NCI-H510A treated with DMSO at 0.1 percent for 48 hours (cell line): ENCODE measurements at regions not wholly inside any gene's neighbourhood (a gene's known extent, or its start where the extent isn't known, plus 50 kb on each side); places are given as distances from the start of the nearest gene placed in this dataset.

Experiments used
- DNase-seq: peaks from one replicate; lab custom pipeline; 2025; lab: John Stamatoyannopoulos, UW

DNA sequence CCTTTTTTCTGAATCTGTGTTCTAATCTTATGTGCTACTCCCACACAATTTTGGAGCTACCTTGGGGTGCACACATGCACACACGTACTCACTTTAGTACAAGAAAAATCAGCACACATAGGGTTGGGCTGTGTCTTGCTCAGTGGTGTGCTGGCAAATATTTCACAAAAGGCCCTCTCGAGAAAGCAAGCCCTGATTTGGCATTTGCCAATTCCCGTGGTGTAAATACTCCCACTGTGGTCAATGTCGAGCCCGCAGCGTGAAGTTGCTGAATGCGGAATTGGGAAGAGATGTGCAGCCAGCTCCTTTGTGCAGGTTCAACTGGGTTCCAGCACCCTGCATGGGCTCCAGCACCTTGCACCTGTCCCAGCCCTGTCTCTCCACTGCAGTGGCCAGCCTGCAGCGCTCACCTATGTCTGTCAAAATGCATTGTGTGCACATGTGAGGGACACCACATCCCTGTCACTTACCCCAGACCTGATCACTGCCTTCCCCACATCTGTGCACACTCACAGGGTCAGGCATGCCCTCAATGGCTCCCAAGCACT lies 78.4 kb upstream of the WNT4 start:
- DNase-seq: no peak

DNA sequence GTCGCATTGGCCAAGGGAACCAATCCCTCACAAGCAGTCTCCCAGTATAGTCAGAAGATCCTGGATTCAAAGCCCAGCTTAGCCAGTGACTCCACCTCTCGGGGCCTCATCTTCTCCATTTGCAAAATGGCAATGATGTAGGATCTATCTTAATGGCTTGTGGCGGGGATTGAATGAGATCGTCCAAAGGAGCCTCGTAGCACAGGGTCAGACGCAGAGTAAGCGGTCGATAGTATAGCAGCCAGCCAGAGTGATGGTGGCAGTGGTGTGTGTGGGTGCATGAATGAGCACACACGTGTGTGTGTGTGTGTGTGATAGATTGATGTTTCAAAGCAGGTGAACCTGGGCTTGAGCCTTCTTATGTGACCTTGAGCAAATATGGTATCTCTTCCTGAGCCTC lies 79.8 kb upstream of the WNT4 start:
- no peak for DNase-seq

DNA sequence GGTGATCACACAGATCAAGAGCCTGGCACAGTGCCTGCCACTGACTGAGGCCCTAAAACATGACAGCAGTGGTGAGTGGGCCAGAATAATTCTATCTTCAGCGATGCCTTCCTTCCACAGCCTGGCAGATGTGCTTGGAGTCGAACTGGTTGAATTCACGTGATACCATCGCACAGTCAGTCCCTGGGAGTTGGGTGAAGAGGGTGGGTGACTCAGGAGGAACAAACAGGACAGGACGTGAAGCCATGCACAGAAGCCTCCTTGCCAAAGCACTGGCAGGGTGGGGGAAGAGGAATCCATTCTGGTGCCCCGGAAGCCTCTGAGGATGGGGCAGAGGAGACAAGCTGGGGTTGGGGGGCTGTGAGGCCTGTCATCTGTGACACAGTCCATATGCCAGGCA lies 80.3 kb upstream of the WNT4 start:
- no peak for DNase-seq

- DNase-seq: no peak
These were observed 81.2 kb upstream of the WNT4 start for GRCh38 chr1:22224091-22224490.

DNA sequence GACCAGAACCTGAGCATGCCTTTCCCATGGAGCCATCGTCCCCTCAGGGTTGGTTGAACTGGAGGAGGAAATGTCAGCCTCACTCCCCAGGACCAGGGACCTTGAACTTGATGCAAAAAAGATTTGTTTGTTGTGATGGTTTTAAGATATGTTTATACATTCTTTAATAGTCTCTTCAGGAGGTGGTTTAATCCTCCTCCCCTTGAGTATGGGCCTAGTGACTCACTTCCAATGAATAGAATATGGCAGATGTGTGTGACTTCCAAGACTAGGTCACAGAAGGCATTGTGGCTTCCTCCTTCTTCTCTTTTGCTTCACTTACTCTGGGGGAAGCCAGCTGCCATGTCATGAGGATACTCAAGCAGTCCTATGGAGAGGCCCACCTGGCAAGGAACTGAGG lies 81.7 kb upstream of the WNT4 start:
- no peak for DNase-seq

DNA sequence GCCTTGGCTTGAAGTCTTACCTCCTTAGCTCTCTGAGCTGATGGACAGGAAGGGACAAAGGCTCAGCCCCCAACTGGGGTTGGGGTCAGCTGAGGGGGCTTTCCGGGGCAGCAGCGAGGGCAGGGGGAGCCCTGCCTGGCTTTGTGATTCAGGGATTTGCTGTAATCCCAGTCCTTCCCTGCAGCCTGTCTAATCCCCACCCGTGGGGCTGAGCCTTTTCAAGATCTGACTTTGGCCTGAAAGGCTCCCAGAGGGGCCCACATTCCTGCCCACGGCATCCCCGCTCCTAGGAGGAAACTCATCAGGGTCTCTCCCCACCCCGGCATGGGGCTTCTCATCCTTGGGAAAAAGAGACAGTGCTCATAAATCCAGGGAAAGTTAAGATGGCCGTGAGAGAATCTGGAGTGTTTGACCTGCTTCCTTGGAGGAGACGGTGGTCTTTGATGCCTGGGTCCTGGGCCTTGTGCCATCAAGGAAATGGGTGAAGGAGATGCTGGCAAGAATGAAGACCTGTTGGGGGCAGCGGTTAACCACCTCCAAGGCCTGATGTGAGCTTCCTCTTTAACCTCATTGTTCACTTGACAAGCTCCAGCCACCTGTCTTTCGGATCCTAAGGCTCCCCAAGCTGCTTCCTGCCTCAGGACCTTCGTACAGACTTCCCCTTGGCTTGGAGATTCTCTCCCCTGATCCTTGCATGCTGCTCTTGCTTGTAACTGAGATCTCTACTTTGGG lies 83.1 kb upstream of the WNT4 start:
- no peak for DNase-seq

DNA sequence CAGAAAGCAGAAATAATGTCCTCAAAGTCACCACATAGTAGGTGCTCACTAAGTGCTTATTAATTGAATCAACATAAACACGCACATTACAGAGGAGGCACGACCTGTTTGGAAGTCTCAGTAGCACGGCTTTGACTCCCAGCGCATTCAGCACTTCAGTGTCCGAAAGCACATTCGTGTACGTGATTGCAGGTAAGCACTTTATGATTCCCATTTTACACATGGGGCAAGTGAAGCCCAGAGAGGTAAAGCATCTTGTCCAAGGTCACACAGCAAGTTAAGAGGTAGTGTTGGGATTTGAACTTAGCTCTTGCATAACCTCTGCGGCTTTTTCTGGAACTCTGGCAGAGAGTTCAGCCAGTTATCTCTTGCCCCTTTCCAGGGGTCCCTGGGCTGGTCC lies 85.2 kb upstream of the WNT4 start:
- DNase-seq: no peak

GRCh38 chr1:22228505-22228911 lies 85.6 kb upstream of the WNT4 start:
- DNase-seq: no peak

DNA sequence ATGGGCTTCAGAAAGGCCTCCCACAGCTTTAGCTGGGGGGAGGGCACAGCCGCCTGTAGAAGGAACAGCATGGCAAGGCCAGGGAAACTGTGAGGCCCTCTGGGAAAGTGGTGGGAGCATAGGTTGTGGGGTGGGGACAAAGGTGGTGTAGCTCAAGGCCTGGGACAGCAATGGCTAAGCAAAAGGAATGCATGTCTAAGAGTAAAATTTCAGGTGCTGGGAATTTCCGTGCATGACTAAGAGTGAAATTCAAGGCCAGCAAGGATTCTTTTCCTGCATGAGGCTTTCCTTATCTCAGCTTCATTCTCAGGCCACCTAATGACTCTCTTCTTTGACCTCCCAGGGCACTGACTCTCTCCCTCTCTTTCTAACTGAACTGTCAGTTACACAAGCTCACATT lies 86.5 kb upstream of the WNT4 start:
- DNase-seq: no peak

DNA sequence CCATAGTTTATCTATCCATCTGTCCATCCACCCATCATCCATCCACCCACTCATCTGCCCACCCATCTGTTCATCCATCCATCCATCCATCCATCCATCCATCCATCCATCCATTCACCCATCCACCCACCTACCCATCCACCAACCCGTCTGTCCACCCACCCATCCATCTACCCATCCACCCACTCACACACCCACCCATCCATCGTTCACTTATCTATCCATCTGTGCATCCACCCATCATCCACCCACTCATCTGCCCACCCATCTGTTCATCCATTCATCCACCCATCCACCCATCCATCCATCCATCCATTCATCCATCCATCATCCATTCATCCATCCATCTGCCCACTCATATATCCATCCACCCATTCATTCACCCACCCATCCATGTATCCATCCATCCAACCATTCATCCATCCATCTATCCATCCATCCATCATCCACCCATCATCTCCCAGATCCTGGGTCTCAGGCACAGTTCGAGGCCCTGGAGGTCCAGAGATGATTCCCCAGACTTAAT lies 88.2 kb upstream of the WNT4 start:
- DNase-seq: no peak

DNA sequence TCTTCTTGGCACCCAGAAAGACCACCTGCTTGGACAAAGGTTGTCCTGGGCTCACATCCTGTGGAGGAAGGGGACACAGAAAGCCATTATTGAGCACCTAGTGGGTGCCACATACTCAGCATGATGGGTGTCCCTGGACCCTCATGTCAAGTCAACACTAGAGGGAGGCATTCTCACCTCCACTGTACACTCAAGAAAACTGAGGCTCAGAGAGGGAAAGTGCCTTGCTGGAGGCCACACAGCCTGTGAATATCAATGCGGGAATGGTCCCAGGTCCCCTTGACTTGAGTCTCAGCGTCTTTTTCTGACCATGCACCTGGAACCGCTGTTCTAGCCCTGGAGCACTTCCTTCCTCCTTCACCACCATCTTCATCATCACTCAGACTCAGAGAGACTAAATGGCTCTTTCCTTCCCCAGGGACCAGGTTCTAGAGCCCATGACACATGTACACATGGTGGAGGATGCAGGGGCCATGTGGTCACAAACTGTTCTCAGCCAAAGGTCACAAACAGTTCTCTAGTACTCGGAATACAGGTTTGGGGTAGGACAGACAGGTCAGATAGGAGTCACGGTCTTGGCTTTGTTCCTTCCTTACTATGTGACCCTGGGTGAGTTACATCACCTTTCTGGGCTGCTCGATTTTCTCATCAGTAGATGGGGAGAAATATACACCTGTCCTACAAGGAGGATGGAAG lies 89.2 kb upstream of the WNT4 start:
- DNase-seq: no peak

GRCh38 chr1:22233222-22233621 lies 90.3 kb upstream of the WNT4 start:
- DNase-seq: no peak

DNA sequence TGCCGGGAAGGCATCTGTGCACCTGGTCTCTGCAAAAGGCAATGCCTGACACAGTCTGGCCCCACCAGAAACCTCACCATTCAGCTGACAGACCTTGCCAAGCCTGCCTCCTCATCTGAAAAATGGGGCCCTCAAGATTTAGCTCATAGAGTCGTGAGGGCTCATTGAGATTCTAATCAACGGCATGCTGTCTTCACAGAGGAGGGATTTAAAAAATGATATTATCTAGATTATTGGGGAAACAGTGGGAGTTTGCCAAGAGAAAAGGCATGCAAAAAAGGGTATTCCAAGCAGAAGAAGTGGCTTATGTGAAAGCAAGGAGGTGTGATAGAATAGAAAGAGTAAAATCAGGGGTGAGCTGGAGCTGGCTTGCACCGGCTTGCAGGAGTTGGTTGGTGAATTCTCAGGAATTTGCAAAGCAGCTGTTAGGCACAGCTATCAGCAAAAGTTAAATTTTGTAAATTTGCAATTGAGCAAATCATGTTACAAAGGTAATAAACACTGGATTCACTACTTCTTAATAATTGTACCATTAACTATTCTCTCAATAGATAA lies 91.7 kb upstream of the WNT4 start:
- DNase-seq: no peak

DNA sequence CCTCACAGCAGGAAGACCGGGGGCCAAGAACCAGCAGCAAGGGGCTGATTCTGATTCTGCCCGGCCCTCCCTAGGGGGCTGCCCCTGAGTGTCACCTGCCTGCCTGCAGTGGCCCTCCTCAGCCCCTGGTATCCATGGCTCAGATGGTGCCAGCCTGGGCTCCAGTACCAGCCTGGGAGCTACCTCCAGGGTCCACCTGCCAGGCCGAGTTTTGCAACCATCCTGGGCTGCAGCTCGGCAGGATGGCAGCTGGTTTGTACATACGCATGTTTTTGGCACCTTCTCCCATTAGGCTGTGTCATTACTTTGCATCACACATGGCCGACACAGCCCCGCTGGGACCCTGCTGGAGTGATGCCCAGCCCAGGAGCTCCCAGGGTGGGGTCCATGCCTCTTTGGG lies 93.3 kb upstream of the WNT4 start:
- no peak for DNase-seq

GRCh38 chr1:22236900-22237299 lies 94.0 kb upstream of the WNT4 start:
- DNase-seq: no peak

DNA sequence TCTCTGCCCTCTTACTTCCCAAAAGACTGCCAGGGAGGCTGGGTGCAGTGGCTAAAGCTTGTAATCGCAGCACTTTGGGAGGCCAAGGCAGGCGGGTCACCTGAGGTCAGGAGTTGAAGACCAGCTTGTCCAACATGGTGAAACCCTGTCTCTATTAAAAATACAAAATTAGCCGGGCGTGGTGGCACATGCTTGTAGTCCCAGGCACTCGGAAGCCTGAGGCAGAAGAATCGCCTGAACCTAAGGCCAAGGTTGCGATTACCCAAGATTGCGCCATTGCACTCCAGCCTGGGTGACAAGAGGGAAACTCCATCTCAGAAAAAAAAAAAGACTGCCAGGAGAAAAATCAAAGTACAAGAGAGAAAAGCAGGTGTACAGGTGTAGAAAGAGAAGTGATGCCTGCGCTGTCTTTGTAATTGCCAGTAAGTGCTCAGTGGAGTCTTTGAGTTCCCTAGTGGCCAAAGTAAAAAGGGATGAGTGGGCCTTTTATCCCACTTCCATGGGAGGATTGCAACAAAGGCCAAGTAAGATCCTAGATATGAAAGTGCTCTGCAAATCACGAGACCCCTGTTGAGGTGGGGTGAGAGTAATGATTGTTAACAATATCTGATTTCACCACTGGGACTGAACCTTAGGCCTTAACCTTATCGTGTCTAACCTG lies 94.7 kb upstream of the WNT4 start:
- no peak for DNase-seq

GRCh38 chr1:22238356-22239224 lies 95.7 kb upstream of the WNT4 start:
- DNase-seq: no peak

GRCh38 chr1:22239378-22239777 lies 96.5 kb upstream of the WNT4 start:
- no peak for DNase-seq

GRCh38 chr1:22241250-22241649 lies 98.4 kb upstream of the WNT4 start:
- no peak for DNase-seq

DNA sequence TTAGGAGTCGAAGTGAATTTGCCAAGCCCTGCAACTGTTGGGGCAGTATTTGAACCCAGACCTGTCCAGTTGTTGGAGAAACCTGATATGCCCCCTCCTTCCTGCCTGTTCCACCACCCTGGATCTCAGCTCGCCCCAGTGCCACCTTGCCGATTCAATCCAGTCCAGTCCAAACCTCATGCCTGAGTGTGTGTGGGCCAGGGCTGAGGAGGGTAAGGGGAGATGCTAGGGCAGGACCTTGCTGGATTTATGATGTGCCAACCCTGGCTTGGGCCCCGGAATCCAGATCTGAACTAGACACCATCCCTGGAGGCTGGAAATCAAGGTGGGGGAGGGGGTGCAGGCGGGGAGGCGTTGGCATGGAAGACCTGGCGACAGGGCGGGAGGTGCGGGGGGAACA lies 98.9 kb upstream of the WNT4 start:
- DNase-seq: no peak

DNA sequence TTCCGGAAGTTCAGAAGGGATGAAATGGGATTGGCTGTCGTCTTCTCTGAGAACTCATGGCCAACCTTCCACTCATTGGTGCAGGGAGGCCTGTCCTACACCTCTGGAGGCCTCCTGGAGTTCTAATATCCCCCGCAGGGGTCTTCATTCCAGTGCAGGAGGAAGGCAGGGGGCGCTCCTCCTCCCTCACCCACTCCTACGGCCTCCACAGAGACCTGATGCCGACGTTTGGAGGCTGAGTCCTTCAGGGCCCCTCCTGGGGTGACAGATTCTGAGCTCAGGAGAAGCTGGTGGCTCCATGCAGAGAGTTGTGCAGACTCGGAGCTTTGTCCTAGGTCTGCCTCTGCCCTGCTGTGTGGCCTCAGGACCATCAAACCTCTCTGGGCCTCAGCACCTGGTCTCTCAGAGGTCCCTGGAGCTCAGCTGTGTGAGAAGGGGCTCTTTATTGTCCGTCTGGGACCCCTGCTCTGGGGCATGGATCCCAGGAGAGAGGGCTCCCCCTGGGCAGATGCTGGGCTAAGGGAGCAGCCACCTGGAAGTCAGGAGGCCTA lies 102.3 kb upstream of the WNT4 start:
- DNase-seq: no peak
